Keratinocyte (primary cell): ENCODE measurements at regions not wholly inside any gene's neighbourhood (a gene's known extent, or its start where the extent isn't known, plus 50 kb on each side); places are given as distances from the start of the nearest gene placed in this dataset.

Experiments
- DNase-seq: peaks from one replicate; pipeline ENCODE4 v3.0.0-alpha.2; 2011; ENCODE audit warnings: low read depth, missing footprints, low spot score
- FAIRE-seq: peaks from 2 replicates; lab custom pipeline; 2011; peaks lifted over from hg19 to GRCh38; lab: Jason Lieb, UNC
- H2AFZ ChIP-seq: 2 replicates; pipeline ENCODE4 v1.6.0; 2012; ENCODE audit warnings: low read length, control low read depth, inconsistent platforms; ENCODE audit not compliant: control insufficient read depth
- H3K27ac ChIP-seq: 2 replicates; pipeline ENCODE4 v1.5.1; 2011; ENCODE audit warnings: low read length; ENCODE audit not compliant: control insufficient read depth, insufficient read depth
- H3K27me3 ChIP-seq: 3 replicates; pipeline ENCODE4 v1.6.0; 2011; ENCODE audit warnings: low read length; ENCODE audit not compliant: control insufficient read depth, insufficient read depth; ENCODE audit errors: extremely low read depth
- H3K36me3 ChIP-seq, 2 experiments: 2 replicates in 1 of 2; 3 replicates in 1 of 2; pipeline ENCODE4 v1.5.1; 2011; ENCODE audit warnings: low read length in 2 of 2, mild to moderate bottlenecking in 1 of 2; ENCODE audit not compliant: control insufficient read depth in 2 of 2, insufficient read depth in 2 of 2; ENCODE audit errors: extremely low read depth in 1 of 2
- H3K4me1 ChIP-seq: 3 replicates; pipeline ENCODE4 v1.5.1; 2011; ENCODE audit warnings: low read length; ENCODE audit not compliant: control insufficient read depth, insufficient read depth; ENCODE audit errors: extremely low read depth
- H3K4me2 ChIP-seq: 3 replicates; pipeline ENCODE4 v1.6.0; 2011; ENCODE audit warnings: low read depth, low read length; ENCODE audit not compliant: control insufficient read depth, insufficient read depth; ENCODE audit errors: extremely low read depth
- H3K4me3 ChIP-seq, 3 experiments: fragments of 200-600 bp in 1 of 3; sonication (generic) in 1 of 3; 2 replicates in 2 of 3; 3 replicates in 1 of 3; pipeline ENCODE4 v1.5.1; 2011 to 2016; ENCODE audit warnings: low read length in 3 of 3, mild to moderate bottlenecking in 3 of 3, control low read depth in 2 of 3, inconsistent platforms in 1 of 3, low read depth in 1 of 3, mixed read lengths in 1 of 3, mixed run types in 1 of 3, moderate library complexity in 1 of 3; ENCODE audit not compliant: control insufficient read depth in 2 of 3, insufficient read depth in 2 of 3; ENCODE audit errors: extremely low read depth in 1 of 3
- H3K79me2 ChIP-seq: 2 replicates; pipeline ENCODE4 v1.6.0; 2012; ENCODE audit warnings: low read length; ENCODE audit not compliant: control insufficient read depth, insufficient read depth
- H3K9ac ChIP-seq: 3 replicates; pipeline ENCODE4 v1.6.0; 2011; ENCODE audit warnings: low read length; ENCODE audit not compliant: control insufficient read depth, insufficient read depth; ENCODE audit errors: extremely low read depth
- H3K9me1 ChIP-seq: 3 replicates; pipeline ENCODE4 v1.6.0; 2011; ENCODE audit warnings: low read length; ENCODE audit not compliant: control insufficient read depth, insufficient read depth; ENCODE audit errors: extremely low read depth
- H3K9me3 ChIP-seq: 2 replicates; pipeline ENCODE4 v1.5.1; 2012; ENCODE audit warnings: low read depth, low read length; ENCODE audit not compliant: control insufficient read depth
- H4K20me1 ChIP-seq: 3 replicates; pipeline ENCODE4 v1.6.0; 2011; ENCODE audit warnings: low read length; ENCODE audit not compliant: control insufficient read depth, insufficient read depth; ENCODE audit errors: extremely low read depth
- CTCF ChIP-seq, 3 experiments: IDR thresholded peaks in 1 of 3; conservative IDR thresholded peaks in 1 of 3; optimal IDR thresholded peaks in 1 of 3; 2 replicates in 2 of 3; 3 replicates in 1 of 3; pipeline versions ENCODE3 to v1.5.1; 2011; ENCODE audit warnings: low read length in 3 of 3, mild to moderate bottlenecking in 3 of 3, moderate library complexity in 2 of 3, control low read depth in 1 of 3, inconsistent platforms in 1 of 3; ENCODE audit not compliant: insufficient read depth in 2 of 3; ENCODE audit errors: extremely low read depth in 1 of 3
- EZH2 ChIP-seq: IDR thresholded peaks from one replicate; pipeline ENCODE4 v1.6.1; 2012; ENCODE audit warnings: inconsistent platforms, mild to moderate bottlenecking, low read length, moderate library complexity
- dilution Hi-C: fragments of 300-500 bp; cut with MboI; formaldehyde crosslinking; loops from one replicate; pipeline ENCODE4 v1.7.0; 2020; ENCODE audit warnings: low sequenced_read_pairs; ENCODE audit not compliant: extremely low pct_ligation_motif_present

- FAIRE-seq = no peak
- TF ChIP-seq EZH2 (no peak), CTCF (optimal IDR thresholded peaks at IDR 0.05 in 1 of 3, IDR thresholded peaks at IDR 0.05 in 1 of 3, conservative IDR thresholded peaks at IDR 0.05 in 1 of 3; ENCODE audit: extremely low read depth in 1 of 3, insufficient read depth in 2 of 3, low read length in 3 of 3) (no peak)
- Histone ChIP-seq H3K4me2 (no peak overlapping the region), H3K4me1 (no peaks in the 10 kb centered on the region), H3K36me3 (no peaks in the 10 kb centered on the region), H3K9ac (no peak overlapping the region), H3K27ac (no peak overlapping the region), H2AFZ (no peak overlapping the region), H3K27me3 (peaks cover 5% of the 10 kb centered on the region), H4K20me1 (no peaks in the 10 kb centered on the region), H3K4me3 (no peak overlapping the region), H3K9me1 (no peaks in the 10 kb centered on the region), H3K79me2 (no peaks in the 10 kb centered on the region), H3K9me3 (no peaks in the 10 kb centered on the region)
- dilution Hi-C loops = no loop called here
- no peak for DNase-seq
Measured at GRCh38 chr5:62115014-62115413, 191.0 kb upstream of the KIF2A start.

GRCh38 chr5:62124266-62124665, 181.7 kb upstream of the KIF2A start:
- Histone ChIP-seq H3K9me3 (no peaks in the 10 kb centered on the region), H3K27ac (no peak overlapping the region), H4K20me1 (no peaks in the 10 kb centered on the region), H3K9ac (no peak overlapping the region), H3K27me3 (no peaks in the 10 kb centered on the region), H3K79me2 (no peaks in the 10 kb centered on the region), H3K36me3 (no peaks in the 10 kb centered on the region), H3K4me3 (no peak overlapping the region), H3K4me2 (no peak overlapping the region), H2AFZ (no peak overlapping the region), H3K9me1 (no peaks in the 10 kb centered on the region), H3K4me1 (peaks cover 3% of the 10 kb centered on the region)
- FAIRE-seq (no peak), DNase-seq (no peak)
- TF ChIP-seq EZH2 = no peak
- TF ChIP-seq CTCF (optimal IDR thresholded peaks at IDR 0.05 in 1 of 3, IDR thresholded peaks at IDR 0.05 in 1 of 3, conservative IDR thresholded peaks at IDR 0.05 in 1 of 3; ENCODE audit: extremely low read depth in 1 of 3, insufficient read depth in 2 of 3, low read length in 3 of 3) = no peak
- dilution Hi-C loops = no loop called here
